Left lung (tissue), 4 donors: ENCODE measurements at regions not wholly inside any gene's neighbourhood (a gene's known extent, or its start where the extent isn't known, plus 50 kb on each side); places are given as distances from the start of the nearest gene placed in this dataset.

ENCODE experiments used
- ATAC-seq: fragments of 200-7000 bp; cut with Tn5 transposase; one replicate; pipeline ENCODE4 v1.9.1; 2020; ENCODE audit warnings: moderate library complexity
- DNase-seq, 4 donors: peaks; one replicate each; pipeline ENCODE4 v3.0.0-alpha.2; 2013 to 2020
- H3K27ac ChIP-seq, 2 donors: fragments of 200-600 bp; sonication (generic) in 1 of 2; one replicate each; pipeline versions ENCODE4 v1.5.0 to v1.8.0; 2020 to 2021
- H3K27me3 ChIP-seq, 2 donors: fragments of 200-600 bp; sonication (generic) in 1 of 2; one replicate each; pipeline versions ENCODE4 v1.5.0 to v1.8.0; 2020 to 2021
- H3K36me3 ChIP-seq, 2 donors: fragments of 200-600 bp; sonication (generic) in 1 of 2; one replicate each; pipeline versions ENCODE4 v1.5.0 to v1.8.0; 2020 to 2021
- H3K4me1 ChIP-seq, 2 donors: fragments of 200-600 bp; one replicate each; pipeline ENCODE4 v1.8.0; 2021
- H3K4me3 ChIP-seq, 2 donors: fragments of 200-600 bp; sonication (generic) in 1 of 2; one replicate each; pipeline versions ENCODE4 v1.5.0 to v1.8.0; 2020 to 2021; ENCODE audit warnings: mild to moderate bottlenecking in 1 of 2
- H3K9me3 ChIP-seq, 2 donors: fragments of 200-600 bp; sonication (generic) in 1 of 2; one replicate each; pipeline versions ENCODE4 v1.5.0 to v1.8.0; 2020 to 2021
- CTCF ChIP-seq, 2 donors: fragments of 200-600 bp; sonication (generic) in 1 of 2; IDR thresholded peaks; one replicate each; pipeline versions ENCODE4 v1.5.0 to v1.8.0; 2021; ENCODE audit warnings: antibody characterized with exemption in 2 of 2
- intact Hi-C, 2 donors: fragments of 100-400 bp; cut with DNase I; formaldehyde crosslinking; loops; one replicate each; pipeline versions ENCODE4 v1.11.2 to v1.14.2; 2022
- donor health status: DM: no; HTN: yes; CAD: no.
- donor health status: DM: no; HTN: no; CAD: no.

- intact Hi-C loops = no loop called here
These were observed 77.6 kb upstream of the SLC39A8 start for GRCh38 chr4:102422843-102423242.

GRCh38 chr4:102423375-102423774 is 77.8 kb upstream of the NFKB1 start:
- no peak for ATAC-seq
- DNase-seq = no peak
- Histone ChIP-seq H3K27ac (no peak overlapping the region), H3K9me3 (no peaks in the 10 kb centered on the region), H3K36me3 (no peaks in the 10 kb centered on the region), H3K4me3 (no peak overlapping the region), H3K27me3 (no peaks in the 10 kb centered on the region), H3K4me1 (peaks cover 0 to 4% of the 10 kb centered on the region in 2 donors)
- TF ChIP-seq CTCF (IDR thresholded peaks at IDR 0.05) = no peak
- intact Hi-C loops = no loop called here

More at GRCh38 chr4:102422843-102423242, 77.6 kb upstream of the SLC39A8 start:
- peaks cover 0 to 4% of the 10 kb centered on the region in 2 donors for H3K4me1 ChIP-seq
- no peak overlapping the region for H3K27ac ChIP-seq
- no peaks in the 10 kb centered on the region for H3K36me3 ChIP-seq
- no peak for DNase-seq
- no peak overlapping the region for H3K4me3 ChIP-seq
- ATAC-seq = no peak
- H3K27me3 ChIP-seq = no peaks in the 10 kb centered on the region
- H3K9me3 ChIP-seq = no peaks in the 10 kb centered on the region
- TF ChIP-seq CTCF (IDR thresholded peaks at IDR 0.05) = no peak

GRCh38 chr4:102427371-102427998 is 73.7 kb upstream of the NFKB1 start:
- Histone ChIP-seq H3K9me3 (no peaks in the 10 kb centered on the region), H3K27ac (no peak overlapping the region), H3K36me3 (no peaks in the 10 kb centered on the region), H3K4me3 (no peak overlapping the region), H3K4me1 (peaks cover 0 to 17% of the 10 kb centered on the region in 2 donors), H3K27me3 (no peaks in the 10 kb centered on the region)
- intact Hi-C loops = no loop called here
- DNase-seq (no peak), ATAC-seq (no peak)
- no peak for TF ChIP-seq CTCF (IDR thresholded peaks at IDR 0.05)

- no peak overlapping the region for H3K4me3 ChIP-seq
- no peak for ATAC-seq
These were observed 73.0 kb upstream of the NFKB1 start for GRCh38 chr4:102428122-102428521.

GRCh38 chr4:102429553-102429952 is 71.6 kb upstream of the NFKB1 start:
- H3K27ac ChIP-seq = no peak overlapping the region
- intact Hi-C loops = no loop called here
- H3K9me3 ChIP-seq = no peaks in the 10 kb centered on the region
- peak; percentile 15 for ATAC-seq
- no peaks in the 10 kb centered on the region for H3K27me3 ChIP-seq
- peaks cover 0 to 17% of the 10 kb centered on the region in 2 donors for H3K4me1 ChIP-seq
- DNase-seq = no peak
- no peaks in the 10 kb centered on the region for H3K36me3 ChIP-seq
- H3K4me3 ChIP-seq = peak overlapping the region in 1 of 2 donors; percentile 55
- TF ChIP-seq CTCF (IDR thresholded peaks at IDR 0.05) = no peak

More at GRCh38 chr4:102428122-102428521, 73.0 kb upstream of the NFKB1 start:
- Histone ChIP-seq H3K27ac (no peak overlapping the region), H3K36me3 (no peaks in the 10 kb centered on the region), H3K27me3 (no peaks in the 10 kb centered on the region), H3K9me3 (no peaks in the 10 kb centered on the region), H3K4me1 (peaks cover 0 to 17% of the 10 kb centered on the region in 2 donors)
- TF ChIP-seq CTCF (IDR thresholded peaks at IDR 0.05) = no peak
- intact Hi-C loops = no loop called here
- DNase-seq = no peak
